Esophagus muscularis mucosa (tissue), 3 donors: ENCODE measurements at regions not wholly inside any gene's neighbourhood (a gene's known extent, or its start where the extent isn't known, plus 50 kb on each side); places are given as distances from the start of the nearest gene placed in this dataset.

Experiments
- POLR2A ChIP-seq: fragments of 450-650 bp; IDR thresholded peaks from one replicate; pipeline ENCODE4 v1.6.1; 2017; ENCODE audit warnings: antibody characterized with exemption, moderate library complexity, mild to moderate bottlenecking, low read depth
- POLR2AphosphoS5 ChIP-seq, 2 donors: sonication (generic); formaldehyde crosslinking; IDR thresholded peaks; one replicate each; pipeline ENCODE4 v1.6.1; 2017; ENCODE audit warnings: antibody characterized with exemption in 2 of 2
- TF ChIP-seq, protein P1 (sequence below), 3 experiments: fragments of 200-600 bp in 2 of 3; fragments of 450-650 bp in 1 of 3; sonication (generic) in 2 of 3; IDR thresholded peaks; one replicate each; pipeline ENCODE4 v1.5.1; 2017 to 2019; ENCODE audit warnings: antibody characterized with exemption in 3 of 3, mild to moderate bottlenecking in 2 of 3, moderate library complexity in 1 of 3

DNA sequence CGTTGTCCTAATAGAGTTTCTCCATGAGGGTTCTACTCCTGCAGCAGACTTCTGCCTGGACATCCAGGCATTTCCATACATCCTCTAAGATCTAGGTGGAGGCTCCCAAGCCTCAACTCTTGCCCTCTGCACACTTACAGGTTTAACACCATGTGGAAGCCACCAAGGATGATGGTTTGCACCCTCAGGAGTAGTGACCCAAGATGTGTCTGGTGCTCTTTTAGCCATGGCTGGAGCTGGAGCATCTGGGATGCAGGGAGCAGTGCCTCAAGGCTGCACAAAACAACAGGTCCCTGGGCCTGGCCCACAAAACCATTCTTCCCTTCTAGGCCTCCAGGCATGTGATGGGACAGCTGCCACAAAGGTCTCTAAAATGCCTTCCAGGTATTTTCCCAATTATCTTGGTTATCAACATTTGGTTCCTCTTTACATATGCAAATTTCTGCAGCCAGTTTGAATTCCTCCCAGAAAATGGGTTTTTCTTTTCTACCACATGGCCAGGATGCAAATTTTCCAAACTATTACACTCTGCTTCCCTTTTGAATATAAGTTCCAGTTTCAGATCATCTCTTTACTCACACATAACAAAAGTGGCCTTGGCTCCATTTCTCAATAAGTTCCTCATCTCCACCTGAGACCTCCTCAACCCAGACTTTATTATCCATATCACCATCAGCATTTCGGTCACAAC is 69.5 kb upstream of the GNAZ start:
- TF ChIP-seq, protein P1, sequence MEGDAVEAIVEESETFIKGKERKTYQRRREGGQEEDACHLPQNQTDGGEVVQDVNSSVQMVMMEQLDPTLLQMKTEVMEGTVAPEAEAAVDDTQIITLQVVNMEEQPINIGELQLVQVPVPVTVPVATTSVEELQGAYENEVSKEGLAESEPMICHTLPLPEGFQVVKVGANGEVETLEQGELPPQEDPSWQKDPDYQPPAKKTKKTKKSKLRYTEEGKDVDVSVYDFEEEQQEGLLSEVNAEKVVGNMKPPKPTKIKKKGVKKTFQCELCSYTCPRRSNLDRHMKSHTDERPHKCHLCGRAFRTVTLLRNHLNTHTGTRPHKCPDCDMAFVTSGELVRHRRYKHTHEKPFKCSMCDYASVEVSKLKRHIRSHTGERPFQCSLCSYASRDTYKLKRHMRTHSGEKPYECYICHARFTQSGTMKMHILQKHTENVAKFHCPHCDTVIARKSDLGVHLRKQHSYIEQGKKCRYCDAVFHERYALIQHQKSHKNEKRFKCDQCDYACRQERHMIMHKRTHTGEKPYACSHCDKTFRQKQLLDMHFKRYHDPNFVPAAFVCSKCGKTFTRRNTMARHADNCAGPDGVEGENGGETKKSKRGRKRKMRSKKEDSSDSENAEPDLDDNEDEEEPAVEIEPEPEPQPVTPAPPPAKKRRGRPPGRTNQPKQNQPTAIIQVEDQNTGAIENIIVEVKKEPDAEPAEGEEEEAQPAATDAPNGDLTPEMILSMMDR (IDR thresholded peaks at IDR 0.05): no peak
- TF ChIP-seq POLR2AphosphoS5 (IDR thresholded peaks at IDR 0.05) (no peak), POLR2A (no peak)
